ENCODE measurements at regions not wholly inside any gene's neighbourhood (a gene's known extent, or its start where the extent isn't known, plus 50 kb on each side); places are given as distances from the start of the nearest gene placed in this dataset.
"Not testable (repeated sequence)": the region's sequence is repeated elsewhere in the genome, so short reads cannot be mapped to it uniquely, and the experiment has no call there.

GRCh38 chr12:47348206-47348605 lies 268.4 kb upstream of the AMIGO2 start:
- DNase-seq (ENCODE audit: low read depth in 2 of 2) = no peak

DNA sequence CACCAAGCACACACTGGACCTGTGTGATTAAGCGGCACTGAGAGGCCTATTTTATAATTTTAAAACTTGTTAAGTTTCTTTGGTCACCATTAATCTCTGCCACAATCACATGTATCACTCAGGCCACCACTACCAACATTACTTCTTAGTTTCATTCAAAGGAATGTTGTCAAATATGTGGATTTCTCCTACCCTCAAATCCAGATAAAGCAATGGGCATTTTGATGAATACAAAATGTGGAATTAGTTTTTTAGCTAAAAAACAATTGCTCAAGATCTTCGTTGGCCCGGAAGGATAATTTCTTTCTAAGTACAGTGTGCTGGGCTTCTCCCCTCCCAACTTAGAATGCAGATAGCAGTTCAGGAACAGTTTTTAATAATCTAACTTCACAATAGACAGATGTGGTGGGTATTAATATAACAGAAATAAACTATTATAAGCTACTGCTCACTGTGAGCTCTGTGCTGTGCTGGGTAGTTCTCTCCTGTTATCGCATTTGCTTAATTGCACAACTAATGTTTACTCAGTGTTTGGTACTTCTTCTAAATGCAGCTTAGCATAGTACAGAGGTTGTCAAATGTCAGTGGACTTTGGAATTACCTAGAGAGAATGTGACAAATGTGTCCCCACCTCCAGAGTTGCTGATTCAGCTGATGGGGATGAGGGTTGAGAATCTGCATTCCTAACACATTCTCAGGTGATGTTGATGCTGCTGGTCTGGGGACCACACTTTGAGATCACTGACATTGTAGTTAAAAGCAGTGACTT lies 266.7 kb upstream of the AMIGO2 start:
- DNase-seq (ENCODE audit: low read depth in 2 of 2) = no peak

- no peak for DNase-seq (ENCODE audit: low read depth in 2 of 2)
These were observed 264.2 kb upstream of the AMIGO2 start for GRCh38 chr12:47343684-47344567.

DNA sequence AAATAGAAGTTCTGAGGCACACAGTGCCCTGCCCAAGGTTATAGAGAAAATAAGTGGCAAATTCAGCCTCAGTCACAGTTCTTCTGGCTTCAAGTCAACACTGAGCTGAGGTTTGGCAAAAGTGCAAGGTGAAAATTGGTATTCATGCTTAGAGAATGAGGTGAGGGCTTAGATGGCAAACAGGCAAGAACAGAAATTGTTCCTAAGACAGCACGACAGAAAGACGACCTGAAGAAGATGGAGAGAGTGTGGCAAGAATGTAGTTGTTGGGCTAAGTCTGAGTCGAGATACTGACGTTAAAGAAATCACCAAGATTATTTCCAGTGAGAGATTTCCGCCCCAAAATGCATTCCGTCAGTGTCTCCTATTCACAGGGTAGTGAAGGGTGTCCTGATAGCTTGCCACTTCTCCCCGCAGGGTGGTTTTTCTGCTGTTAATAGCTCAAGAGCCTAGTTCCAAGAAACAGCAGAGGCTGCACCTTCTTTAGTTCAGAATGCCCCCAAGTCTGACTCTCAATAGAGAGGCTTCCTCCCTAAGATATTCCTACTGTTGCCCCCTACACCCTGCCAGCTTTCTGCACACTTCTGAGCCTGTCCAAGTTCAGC lies 260.8 kb upstream of the AMIGO2 start:
- DNase-seq (ENCODE audit: low read depth in 2 of 2) = no peak

- no peak for DNase-seq (ENCODE audit: low read depth in 2 of 2)
These were observed 257.8 kb upstream of the AMIGO2 start for GRCh38 chr12:47337581-47337980.

GRCh38 chr12:47333271-47333858 lies 253.6 kb upstream of the AMIGO2 start:
- DNase-seq (ENCODE audit: low read depth in 2 of 2) = not testable (repeated sequence)

DNA sequence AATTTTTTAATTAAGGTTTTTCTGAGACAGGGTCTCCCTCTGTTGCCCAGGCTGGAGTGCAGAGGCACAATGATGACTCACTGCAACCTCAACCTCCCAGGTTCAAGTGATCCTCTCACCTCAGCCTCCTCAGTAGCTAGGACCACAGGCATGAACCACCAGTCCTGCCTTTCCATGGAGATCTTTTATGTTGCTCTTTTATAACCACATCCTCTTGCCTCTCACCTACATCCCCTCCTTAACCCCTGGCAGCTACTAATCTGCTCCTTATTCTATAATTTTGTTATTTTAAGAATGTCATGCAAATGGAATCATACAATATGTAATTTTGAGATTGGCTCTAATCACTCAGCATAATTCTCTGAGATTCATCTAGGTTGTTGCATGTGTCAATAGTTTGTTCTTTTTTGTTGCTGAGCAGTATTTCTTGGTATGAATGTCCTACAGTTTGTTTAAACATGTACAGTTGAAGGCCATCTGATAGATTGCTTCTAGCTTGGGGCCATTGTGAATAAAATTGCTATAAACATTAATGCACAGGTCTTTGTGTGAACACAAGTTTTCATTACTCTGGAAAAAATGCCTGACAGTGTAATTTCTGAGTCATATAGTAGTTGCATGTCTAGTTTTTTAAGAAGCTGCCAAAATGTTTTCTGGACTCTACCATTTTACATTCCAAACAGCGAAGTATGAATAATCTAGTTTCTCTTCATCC lies 249.2 kb upstream of the AMIGO2 start:
- DNase-seq (ENCODE audit: low read depth in 2 of 2) = no peak

- no peak for DNase-seq (ENCODE audit: low read depth in 2 of 2)
These were observed 246.4 kb upstream of the AMIGO2 start for GRCh38 chr12:47326190-47326589.

- no peak for DNase-seq (ENCODE audit: low read depth in 2 of 2)
These were observed 244.0 kb upstream of the AMIGO2 start for GRCh38 chr12:47323802-47324201.

- DNase-seq (ENCODE audit: low read depth in 2 of 2) = no peak
These were observed 241.7 kb upstream of the AMIGO2 start for GRCh38 chr12:47321436-47321835.

GRCh38 chr12:47319746-47320145 lies 240.0 kb upstream of the AMIGO2 start:
- no peak for DNase-seq (ENCODE audit: low read depth in 2 of 2)

DNA sequence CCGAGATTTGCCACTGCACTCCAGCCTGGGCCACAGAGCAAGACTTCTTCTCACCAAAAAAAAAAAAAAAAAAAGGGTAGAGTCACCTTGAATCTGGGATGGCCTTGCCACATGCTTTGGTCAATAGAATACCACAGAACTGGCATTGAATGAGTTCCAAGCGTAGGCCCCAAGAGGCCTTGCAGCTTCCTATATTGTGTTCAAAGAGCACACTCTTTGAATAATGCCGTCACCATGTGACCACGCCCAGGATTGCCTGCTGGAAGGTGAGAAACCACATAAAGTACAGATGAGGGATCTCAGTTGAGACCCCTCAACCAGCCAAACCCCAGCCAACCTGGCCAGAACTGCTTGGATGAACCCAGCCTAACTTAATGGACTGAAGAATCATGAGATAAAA lies 239.2 kb upstream of the AMIGO2 start:
- DNase-seq (ENCODE audit: low read depth in 2 of 2) = no peak

DNA sequence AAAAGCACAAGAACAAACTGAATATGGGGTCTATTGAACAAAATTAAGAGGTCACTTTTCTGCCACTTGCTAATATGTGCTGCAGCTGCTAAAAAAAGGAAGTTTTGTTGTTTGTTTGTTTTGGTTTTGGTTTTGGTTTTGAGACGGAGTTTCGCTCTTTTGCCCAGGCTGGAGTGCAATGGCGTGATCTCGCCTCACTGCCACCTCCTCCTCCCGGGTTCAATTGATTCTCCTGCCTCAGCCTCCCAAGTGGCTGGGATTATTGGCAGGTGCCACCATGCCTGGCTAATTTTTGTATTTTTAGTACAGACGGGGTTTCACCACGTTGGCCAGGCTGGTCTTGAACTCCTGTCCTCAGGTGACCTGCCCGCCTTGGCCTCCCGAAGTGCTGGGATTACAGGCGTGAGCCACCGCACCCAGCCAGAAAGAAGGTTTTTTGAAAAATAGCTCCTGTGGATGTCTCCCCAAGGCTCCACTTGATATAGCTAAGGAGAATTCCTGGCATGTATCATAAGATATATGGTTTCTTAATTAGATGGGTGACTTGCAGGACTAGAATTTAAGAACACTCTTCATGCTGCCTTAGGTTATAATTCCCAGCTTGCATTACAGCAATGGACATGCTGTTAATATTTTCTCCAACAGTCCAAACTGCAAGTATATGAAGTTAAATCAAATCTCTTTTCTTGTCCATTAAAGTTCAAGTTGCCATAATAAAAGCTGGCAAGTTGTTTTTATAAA lies 237.6 kb upstream of the AMIGO2 start:
- no peak for DNase-seq (ENCODE audit: low read depth in 2 of 2)

DNA sequence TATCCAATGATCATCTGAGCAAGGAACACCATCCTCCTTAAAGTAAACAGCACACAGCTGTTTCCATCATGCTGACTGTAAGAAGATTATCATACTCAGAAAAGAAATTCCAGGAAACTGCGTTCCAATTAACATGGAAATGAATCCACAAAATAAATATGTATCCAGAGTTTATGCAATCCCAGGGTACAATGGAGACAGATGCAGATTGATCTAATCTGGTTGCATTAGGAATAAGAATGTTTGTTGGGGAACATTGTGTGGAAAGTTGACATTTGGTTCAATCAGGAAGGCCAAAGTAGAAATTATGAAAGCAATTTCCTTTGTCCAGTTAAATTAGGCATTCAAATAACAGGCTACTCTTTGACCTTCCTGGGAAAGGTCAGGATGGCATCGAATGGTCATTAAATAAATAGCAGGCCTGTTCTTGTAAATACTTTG lies 236.9 kb upstream of the AMIGO2 start:
- no peak for DNase-seq (ENCODE audit: low read depth in 2 of 2)

DNA sequence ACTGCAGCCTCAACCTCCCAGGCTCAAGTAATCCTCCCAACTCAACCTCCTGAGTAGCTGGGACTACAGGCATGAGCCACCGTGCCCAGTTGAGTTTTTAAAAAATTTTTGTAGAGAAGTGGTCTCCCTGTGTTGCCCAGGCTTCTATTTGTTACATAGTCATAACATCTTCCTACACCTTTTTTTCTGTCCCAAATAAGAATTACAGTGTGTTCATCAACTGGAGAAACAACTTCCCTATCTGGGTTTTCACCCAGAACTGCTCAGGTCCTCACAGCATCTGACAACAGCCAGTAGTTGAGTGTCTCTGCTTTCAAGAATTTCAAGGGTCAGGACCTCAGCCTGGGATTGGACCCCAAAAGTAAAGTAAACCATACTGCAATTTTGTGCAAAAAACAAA lies 235.2 kb upstream of the AMIGO2 start:
- no peak for DNase-seq (ENCODE audit: low read depth in 2 of 2)

DNA sequence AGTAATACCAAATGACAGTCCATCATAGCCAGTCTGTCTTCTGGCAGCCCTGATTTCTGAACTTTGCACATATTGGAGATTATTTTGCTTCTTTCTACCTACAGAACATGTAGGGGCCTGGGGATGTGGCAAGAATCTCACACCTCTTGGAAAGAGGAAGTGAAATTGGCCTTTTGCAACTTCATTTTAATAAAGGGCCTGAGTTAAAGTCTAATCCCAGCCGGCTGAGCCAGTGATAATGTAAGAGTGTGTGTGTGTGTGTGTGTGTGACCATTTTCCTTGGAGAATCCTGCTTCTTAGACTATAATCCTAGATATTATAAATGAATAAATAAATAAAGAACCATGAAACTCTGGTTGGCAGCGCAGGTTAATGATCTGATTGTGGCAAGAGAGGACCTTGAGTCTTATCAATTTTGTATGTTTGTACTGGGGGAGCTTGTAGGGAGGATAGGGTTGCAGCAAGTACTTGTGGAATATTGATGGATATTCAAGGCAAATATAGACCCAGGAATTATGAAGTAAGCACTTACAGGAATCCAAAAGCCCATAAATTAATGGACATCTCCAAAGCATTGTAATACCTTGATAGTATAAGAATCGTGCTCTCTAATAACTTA lies 233.2 kb upstream of the AMIGO2 start:
- no peak for DNase-seq (ENCODE audit: low read depth in 2 of 2)

DNA sequence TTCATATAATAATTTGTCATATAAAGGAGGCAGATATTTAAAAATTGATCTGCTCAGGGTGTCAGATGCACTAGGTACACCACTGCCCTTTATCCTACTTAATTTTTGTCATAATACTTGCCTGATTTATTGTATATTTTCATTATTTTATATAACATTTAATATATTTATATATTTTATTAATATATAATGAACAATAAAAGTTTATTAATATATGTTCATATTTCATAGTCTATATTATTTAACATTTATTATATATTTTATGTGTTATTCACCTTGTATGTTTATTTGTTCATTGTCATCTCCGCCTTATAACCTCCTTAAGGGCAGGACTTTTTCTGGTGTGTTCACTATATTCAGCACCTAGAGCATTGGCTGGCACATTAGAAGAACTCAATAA lies 232.4 kb upstream of the AMIGO2 start:
- DNase-seq (ENCODE audit: low read depth in 2 of 2) = no peak

- DNase-seq (ENCODE audit: low read depth in 2 of 2) = no peak
These were observed 231.8 kb upstream of the AMIGO2 start for GRCh38 chr12:47311568-47311967.

- DNase-seq (ENCODE audit: low read depth in 2 of 2) = no peak
These were observed 231.3 kb upstream of the AMIGO2 start for GRCh38 chr12:47311010-47311409.

- no peak for DNase-seq (ENCODE audit: low read depth in 2 of 2)
These were observed 228.9 kb upstream of the AMIGO2 start for GRCh38 chr12:47308672-47309071.

Data from stimulated activated CD8-positive, alpha-beta memory T cell treated with anti-CD3 and anti-CD28 coated beads, Interleukin-2, amount 100 ng/mL, for 1 hour (primary cell).